ENCODE measurements at regions not wholly inside any gene's neighbourhood (a gene's known extent, or its start where the extent isn't known, plus 50 kb on each side); places are given as distances from the start of the nearest gene placed in this dataset.
"Not testable (repeated sequence)": the region's sequence is repeated elsewhere in the genome, so short reads cannot be mapped to it uniquely, and the experiment has no call there.

DNA sequence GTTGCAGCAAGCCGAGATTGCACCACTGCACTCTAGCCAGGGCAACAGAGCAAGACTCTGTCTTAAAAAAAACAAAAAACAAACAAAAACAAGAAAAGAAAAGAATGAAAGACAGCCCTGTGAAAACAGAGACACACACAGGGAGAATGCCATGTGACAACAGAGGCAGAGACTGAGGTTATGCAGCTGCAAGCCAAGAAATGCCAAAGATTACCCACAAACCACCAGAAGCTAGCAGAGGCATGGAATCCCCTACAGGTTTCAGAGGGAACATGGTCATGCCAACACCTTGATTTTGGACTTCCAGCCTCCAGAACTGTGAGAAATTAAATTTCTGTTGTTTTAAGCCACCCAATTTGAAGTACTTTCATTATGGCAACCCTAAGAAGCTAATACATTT lies 138.5 kb downstream of the MRPL57 start:
- in situ Hi-C loops (cut with MboI; ENCODE audit: low sequenced_read_pairs); H2BK5ac ChIP-seq (ENCODE audit: low read depth, low read length, poor library complexity, severe bottlenecking); H4K20me1 ChIP-seq (ENCODE audit: insufficient read depth, low read length); H2AFZ ChIP-seq (replicated peaks; ENCODE audit: low read length, poor library complexity); H3K27me3 ChIP-seq (ENCODE audit: control insufficient read depth, insufficient read depth, low read length); H3K4me2 ChIP-seq (ENCODE audit: low read depth, low read length); H2BK15ac ChIP-seq (ENCODE audit: low read depth, low read length); dilution Hi-C loops (cut with HindIII; ENCODE audit: low sequenced_read_pairs, unreplicated experiment); H4K8ac ChIP-seq (ENCODE audit: low read depth in 2 of 2, low read length in 2 of 2); H2AK9ac ChIP-seq (replicated peaks; ENCODE audit: low read depth, low read length, poor library complexity); H2BK20ac ChIP-seq (ENCODE audit: low read depth, low read length); BruUV-seq (replicated peaks); H3K56ac ChIP-seq (ENCODE audit: extremely low read depth, insufficient read depth, low read length); H4K91ac ChIP-seq (ENCODE audit: insufficient read depth, low read depth, low read length); H3K23ac ChIP-seq (ENCODE audit: low read depth, low read length); H3K79me1 ChIP-seq (ENCODE audit: low read depth in 1 of 2, low read length in 2 of 2); H3K14ac ChIP-seq (replicated peaks; ENCODE audit: low read depth, low read length); H3K36me3 ChIP-seq (ENCODE audit: control insufficient read depth, insufficient read depth, low read length); DNase-seq; H3K4ac ChIP-seq (ENCODE audit: low read depth, low read length); ATAC-seq (ENCODE audit: low read depth); H2BK120ac ChIP-seq (ENCODE audit: low read depth, low read length); H3K27ac ChIP-seq (ENCODE audit: insufficient read depth, low read length); H4K5ac ChIP-seq (ENCODE audit: low read depth, low read length); H3K9me1 ChIP-seq (ENCODE audit: insufficient read depth, low read length); H2AK5ac ChIP-seq (ENCODE audit: low read depth, low read length); H3K4me1 ChIP-seq (ENCODE audit: control insufficient read depth, insufficient read depth, low read length); H3K9ac ChIP-seq (ENCODE audit: low read depth, low read length); H3K18ac ChIP-seq (ENCODE audit: low read depth, low read length); H3K4me3 ChIP-seq (ENCODE audit: insufficient read depth, low read depth, low read length); POLR2A ChIA-PET (ENCODE audit: unreplicated experiment); H3K9me3 ChIP-seq (ENCODE audit: control insufficient read depth, insufficient read depth, low read length); intact Hi-C loops (cut with micrococcal nuclease): not testable (repeated sequence)
- no CpG with 5 or more reads among the region's 1 CpG for WGBS, 2 experiments (ENCODE audit: extremely low coverage in 2 of 2, insufficient read length in 1 of 2)
- CTCF ChIA-PET: interaction anchor here (1.0 kb wide), 1 partner anchor 17 kb away, joined by 3 read pairs; no protein-coding TSS in a partner anchor

Measured in IMR-90 (cell line).